Neural progenitor cell (in vitro differentiated cells): ENCODE measurements at regions not wholly inside any gene's neighbourhood (a gene's known extent, or its start where the extent isn't known, plus 50 kb on each side); places are given as distances from the start of the nearest gene placed in this dataset.

Experiments
- EZH2 ChIP-seq: fragments of 200-600 bp; sonication (generic); IDR thresholded peaks from 2 replicates; pipeline ENCODE4 v1.6.1; 2017; ENCODE audit warnings: antibody characterized with exemption, mild to moderate bottlenecking, moderate library complexity
- EZH2phosphoT487 ChIP-seq: fragments of 200-600 bp; sonication (generic); IDR thresholded peaks from 2 replicates; pipeline ENCODE4 v1.6.1; 2017; ENCODE audit warnings: antibody characterized with exemption
- TF ChIP-seq, protein P1 (sequence below): fragments of 200-600 bp; sonication (generic); IDR thresholded peaks from 2 replicates; pipeline ENCODE4 v1.5.1; 2017; ENCODE audit warnings: antibody characterized with exemption, mild to moderate bottlenecking

GRCh38 chr18:61651880-61652268, 240.9 kb downstream of the RNF152 start:
- TF ChIP-seq, protein P1, sequence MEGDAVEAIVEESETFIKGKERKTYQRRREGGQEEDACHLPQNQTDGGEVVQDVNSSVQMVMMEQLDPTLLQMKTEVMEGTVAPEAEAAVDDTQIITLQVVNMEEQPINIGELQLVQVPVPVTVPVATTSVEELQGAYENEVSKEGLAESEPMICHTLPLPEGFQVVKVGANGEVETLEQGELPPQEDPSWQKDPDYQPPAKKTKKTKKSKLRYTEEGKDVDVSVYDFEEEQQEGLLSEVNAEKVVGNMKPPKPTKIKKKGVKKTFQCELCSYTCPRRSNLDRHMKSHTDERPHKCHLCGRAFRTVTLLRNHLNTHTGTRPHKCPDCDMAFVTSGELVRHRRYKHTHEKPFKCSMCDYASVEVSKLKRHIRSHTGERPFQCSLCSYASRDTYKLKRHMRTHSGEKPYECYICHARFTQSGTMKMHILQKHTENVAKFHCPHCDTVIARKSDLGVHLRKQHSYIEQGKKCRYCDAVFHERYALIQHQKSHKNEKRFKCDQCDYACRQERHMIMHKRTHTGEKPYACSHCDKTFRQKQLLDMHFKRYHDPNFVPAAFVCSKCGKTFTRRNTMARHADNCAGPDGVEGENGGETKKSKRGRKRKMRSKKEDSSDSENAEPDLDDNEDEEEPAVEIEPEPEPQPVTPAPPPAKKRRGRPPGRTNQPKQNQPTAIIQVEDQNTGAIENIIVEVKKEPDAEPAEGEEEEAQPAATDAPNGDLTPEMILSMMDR, result no peak
- no peak for TF ChIP-seq EZH2
- no peak for TF ChIP-seq EZH2phosphoT487
